ENCODE measurements at regions not wholly inside any gene's neighbourhood (a gene's known extent, or its start where the extent isn't known, plus 50 kb on each side); places are given as distances from the start of the nearest gene placed in this dataset.

- Histone ChIP-seq H3K9me3 (ENCODE audit: control insufficient read depth, insufficient read depth, low read length) (no peaks in the 10 kb centered on the region), H3K27ac (ENCODE audit: low read depth, low read length) (no peak overlapping the region), H3K27me3 (ENCODE audit: control insufficient read depth, insufficient read depth, low read length) (peaks cover 5% of the 10 kb centered on the region), H3K4me3 (ENCODE audit: low read depth, low read length) (no peak overlapping the region)
- DNase-seq (ENCODE audit: low read depth, low spot score): no peak
- POLR2A ChIA-PET: no interaction called here
- TF ChIP-seq CTCF (IDR thresholded peaks at IDR 0.05; ENCODE audit: low read depth, low read length): no peak
- CTCF ChIA-PET: interaction anchor here (0.9 kb wide), 1 partner anchor 31 kb away, joined by 3 read pairs; no protein-coding TSS in a partner anchor
Measured at GRCh38 chr22:22784249-22785039, 103.2 kb upstream of the IGLL5 start.

GRCh38 chr22:22785316-22786065 is 102.1 kb upstream of the IGLL5 start:
- CTCF ChIA-PET: interaction anchor here (1.2 kb wide), 1 partner anchor 10 kb away, joined by 5 read pairs; no protein-coding TSS in a partner anchor
- Histone ChIP-seq H3K9me3 (ENCODE audit: control insufficient read depth, insufficient read depth, low read length) (no peaks in the 10 kb centered on the region), H3K4me3 (ENCODE audit: low read depth, low read length) (no peak overlapping the region), H3K27ac (ENCODE audit: low read depth, low read length) (no peak overlapping the region), H3K27me3 (ENCODE audit: control insufficient read depth, insufficient read depth, low read length) (peaks cover 5% of the 10 kb centered on the region)
- TF ChIP-seq CTCF (IDR thresholded peaks at IDR 0.05; ENCODE audit: low read depth, low read length): no peak
- no peak for DNase-seq (ENCODE audit: low read depth, low spot score)
- POLR2A ChIA-PET: no interaction called here

- H3K27me3 ChIP-seq (ENCODE audit: control insufficient read depth, insufficient read depth, low read length): peaks cover 5% of the 10 kb centered on the region
- no peak for DNase-seq (ENCODE audit: low read depth, low spot score)
- ChIA-PET POLR2A (no interaction called here), CTCF (interaction anchor here (1.2 kb wide), 1 partner anchor 11 kb away, joined by 5 read pairs; no protein-coding TSS in a partner anchor)
- no peak for TF ChIP-seq CTCF (IDR thresholded peaks at IDR 0.05; ENCODE audit: low read depth, low read length)
- H3K27ac ChIP-seq (ENCODE audit: low read depth, low read length): no peak overlapping the region
- H3K4me3 ChIP-seq (ENCODE audit: low read depth, low read length): no peak overlapping the region
- no peaks in the 10 kb centered on the region for H3K9me3 ChIP-seq (ENCODE audit: control insufficient read depth, insufficient read depth, low read length)
Measured at GRCh38 chr22:22786301-22787115, 101.1 kb upstream of the IGLL5 start.

GRCh38 chr22:22787151-22787550 is 100.5 kb upstream of the IGLL5 start:
- DNase-seq (ENCODE audit: low read depth, low spot score): no peak
- no peaks in the 10 kb centered on the region for H3K9me3 ChIP-seq (ENCODE audit: control insufficient read depth, insufficient read depth, low read length)
- no peak overlapping the region for H3K27ac ChIP-seq (ENCODE audit: low read depth, low read length)
- no peak for TF ChIP-seq CTCF (IDR thresholded peaks at IDR 0.05; ENCODE audit: low read depth, low read length)
- POLR2A ChIA-PET: no interaction called here
- H3K27me3 ChIP-seq (ENCODE audit: control insufficient read depth, insufficient read depth, low read length): peaks cover 5% of the 10 kb centered on the region
- no peak overlapping the region for H3K4me3 ChIP-seq (ENCODE audit: low read depth, low read length)
- CTCF ChIA-PET: no interaction called here

Measured in AG04450 (cell line).